ENCODE measurements at regions not wholly inside any gene's neighbourhood (a gene's known extent, or its start where the extent isn't known, plus 50 kb on each side); places are given as distances from the start of the nearest gene placed in this dataset.

GRCh38 chr10:100662067-100662466 is 83.3 kb upstream of the PAX2 start:
- no peak overlapping the region for H2BK5ac ChIP-seq (ENCODE audit: low read depth, low read length, poor library complexity, severe bottlenecking)
- DNase-seq (no peak), ATAC-seq (ENCODE audit: low read depth) (no peak)
- no peak overlapping the region for H2AFZ ChIP-seq (replicated peaks; ENCODE audit: low read length, poor library complexity)
- H2BK15ac ChIP-seq (ENCODE audit: low read depth, low read length), result no peak overlapping the region
- no peaks in the 10 kb centered on the region for H3K79me1 ChIP-seq (ENCODE audit: low read depth in 1 of 2, low read length in 2 of 2)
- ChIA-PET CTCF (no interaction called here), POLR2A (ENCODE audit: unreplicated experiment) (no interaction called here)
- no peak overlapping the region for H3K4me3 ChIP-seq (ENCODE audit: insufficient read depth, low read depth, low read length)
- no TSS peak for BruUV-seq (replicated peaks)
- no peaks in the 10 kb centered on the region for H3K9me1 ChIP-seq (ENCODE audit: insufficient read depth, low read length)
- intact Hi-C loops (cut with micrococcal nuclease), result no loop called here
- peaks cover 59% of the 10 kb centered on the region for H3K27me3 ChIP-seq (ENCODE audit: control insufficient read depth, insufficient read depth, low read length)
- H3K9me3 ChIP-seq (ENCODE audit: control insufficient read depth, insufficient read depth, low read length), result peaks cover 3% of the 10 kb centered on the region; the same call in 1 of the 2 replicates
- H3K18ac ChIP-seq (ENCODE audit: low read depth, low read length), result no peak overlapping the region
- H2BK20ac ChIP-seq (ENCODE audit: low read depth, low read length), result no peak overlapping the region
- dilution Hi-C loops (cut with HindIII; ENCODE audit: low sequenced_read_pairs, unreplicated experiment), result no loop called here
- no peak overlapping the region for H3K4ac ChIP-seq (ENCODE audit: low read depth, low read length)
- H2AK5ac ChIP-seq (ENCODE audit: low read depth, low read length), result no peak overlapping the region
- H2BK120ac ChIP-seq (ENCODE audit: low read depth, low read length), result no peak overlapping the region
- no peak overlapping the region for H2AK9ac ChIP-seq (replicated peaks; ENCODE audit: low read depth, low read length, poor library complexity)
- H3K14ac ChIP-seq (replicated peaks; ENCODE audit: low read depth, low read length), result no peak overlapping the region
- in situ Hi-C loops (cut with MboI; ENCODE audit: low sequenced_read_pairs), result no loop called here
- H4K5ac ChIP-seq (ENCODE audit: low read depth, low read length), result no peak overlapping the region
- no peaks in the 10 kb centered on the region for H4K20me1 ChIP-seq (ENCODE audit: insufficient read depth, low read length)
- no peak for TF ChIP-seq BHLHE40 (IDR thresholded peaks at IDR 0.05; ENCODE audit: low read depth, low read length)
- TF ChIP-seq CEBPB (IDR thresholded peaks at IDR 0.05; ENCODE audit: low read depth, low read length), result no peak
- TF ChIP-seq FOS (IDR thresholded peaks at IDR 0.05; ENCODE audit: low read depth, low read length), result no peak
- no peak for TF ChIP-seq MAZ (IDR thresholded peaks at IDR 0.05; ENCODE audit: borderline replicate concordance, low read depth, low read length)
- no peak for TF ChIP-seq MXI1 (IDR thresholded peaks at IDR 0.05; ENCODE audit: borderline replicate concordance, low read depth, low read length)
- TF ChIP-seq MAFK (IDR thresholded peaks at IDR 0.05; ENCODE audit: low read depth, low read length), result no peak
- no peak for TF ChIP-seq SMC3 (IDR thresholded peaks at IDR 0.05; ENCODE audit: low read depth, low read length)
- TF ChIP-seq RAD21 (IDR thresholded peaks at IDR 0.05; ENCODE audit: low read length), result no peak
- no peak for TF ChIP-seq CHD1 (IDR thresholded peaks at IDR 0.05; ENCODE audit: low read depth, low read length)
- TF ChIP-seq RCOR1 (IDR thresholded peaks at IDR 0.05; ENCODE audit: insufficient replicate concordance, low read length), result no peak
- TF ChIP-seq RFX5 (IDR thresholded peaks at IDR 0.05; ENCODE audit: low read depth, low read length), result no peak
- no peak for TF ChIP-seq CTCF (conservative IDR thresholded peaks at IDR 0.05; ENCODE audit: low read depth, low read length)
- TF ChIP-seq USF2 (IDR thresholded peaks at IDR 0.05; ENCODE audit: low read depth, low read length), result no peak
- no peak for TF ChIP-seq ELK1 (IDR thresholded peaks at IDR 0.05; ENCODE audit: borderline replicate concordance, low read depth, low read length)
- no peak for TF ChIP-seq POLR2A (IDR thresholded peaks at IDR 0.05; ENCODE audit: low read depth, low read length)
- TF ChIP-seq NFE2L2 (IDR thresholded peaks at IDR 0.05; ENCODE audit: low read depth, low read length), result no peak
- H3K23ac ChIP-seq (ENCODE audit: low read depth, low read length), result no peak overlapping the region
- H4K8ac ChIP-seq (ENCODE audit: low read depth in 2 of 2, low read length in 2 of 2), result no peak overlapping the region
- H3K4me2 ChIP-seq (ENCODE audit: low read depth, low read length), result no peak overlapping the region
- H3K36me3 ChIP-seq (ENCODE audit: control insufficient read depth, insufficient read depth, low read length), result no peaks in the 10 kb centered on the region
- no peak overlapping the region for H3K27ac ChIP-seq (ENCODE audit: insufficient read depth, low read length)
- H3K4me1 ChIP-seq (ENCODE audit: control insufficient read depth, insufficient read depth, low read length), result no peaks in the 10 kb centered on the region
- H3K9ac ChIP-seq (ENCODE audit: low read depth, low read length), result no peak overlapping the region
- H3K56ac ChIP-seq (ENCODE audit: extremely low read depth, insufficient read depth, low read length), result no peak overlapping the region
- H4K91ac ChIP-seq (ENCODE audit: insufficient read depth, low read depth, low read length), result no peak overlapping the region
- no CpG with 5 or more reads among the region's 7 CpGs for WGBS, 2 experiments (ENCODE audit: extremely low coverage in 2 of 2, insufficient read length in 1 of 2)
